Cardiac fibroblast (primary cell): ENCODE measurements at regions not wholly inside any gene's neighbourhood (a gene's known extent, or its start where the extent isn't known, plus 50 kb on each side); places are given as distances from the start of the nearest gene placed in this dataset.

Experiments
- DNase-seq, 2 donors: peaks; one replicate each; pipeline versions ENCODE4 v3.0.0 to v3.0.0-alpha.2; 2010; ENCODE audit warnings: low read depth in 2 of 2
- H3K4me3 ChIP-seq, 2 donors: replicated peaks in 1 of 2; 1 replicate in 1 of 2; 2 replicates in 1 of 2; pipeline ENCODE4 v1.5.1; 2011; ENCODE audit warnings: low read depth in 2 of 2, low read length in 2 of 2, mild to moderate bottlenecking in 2 of 2, moderate library complexity in 1 of 2
- CTCF ChIP-seq: IDR thresholded peaks from one replicate; pipeline ENCODE4 v1.5.1; 2011; ENCODE audit warnings: low read depth, mild to moderate bottlenecking, low read length, inconsistent platforms

- no peak for DNase-seq
- no peak overlapping the region for H3K4me3 ChIP-seq
- no peak for TF ChIP-seq CTCF
Measured at GRCh38 chr10:2051108-2051507, 313.8 kb upstream of the ADARB2 start.

- H3K4me3 ChIP-seq, result no peak overlapping the region
- no peak for TF ChIP-seq CTCF
- DNase-seq, result no peak
Measured at GRCh38 chr10:2049560-2049959, 312.2 kb upstream of the ADARB2 start.

GRCh38 chr10:2048337-2048973, 311.1 kb upstream of the ADARB2 start:
- H3K4me3 ChIP-seq, result no peak overlapping the region
- TF ChIP-seq CTCF, result no peak
- no peak for DNase-seq

GRCh38 chr10:2047679-2048078, 310.4 kb upstream of the ADARB2 start:
- no peak for TF ChIP-seq CTCF
- no peak for DNase-seq
- no peak overlapping the region for H3K4me3 ChIP-seq

GRCh38 chr10:2043379-2043778, 306.1 kb upstream of the ADARB2 start:
- TF ChIP-seq CTCF, result no peak
- H3K4me3 ChIP-seq, result no peak overlapping the region
- DNase-seq, result no peak

- no peak for TF ChIP-seq CTCF
- no peak for DNase-seq
- no peak overlapping the region for H3K4me3 ChIP-seq
Measured at GRCh38 chr10:2038036-2038435, 300.7 kb upstream of the ADARB2 start.

- no peak for DNase-seq
- no peak for TF ChIP-seq CTCF
- H3K4me3 ChIP-seq, result no peak overlapping the region
Measured at GRCh38 chr10:2037246-2037645, 299.9 kb upstream of the ADARB2 start.
